GM21390 (cell line): ENCODE measurements at regions not wholly inside any gene's neighbourhood (a gene's known extent, or its start where the extent isn't known, plus 50 kb on each side); places are given as distances from the start of the nearest gene placed in this dataset.
"Not testable (repeated sequence)": the region's sequence is repeated elsewhere in the genome, so short reads cannot be mapped to it uniquely, and the experiment has no call there.

ENCODE experiments used
- ATAC-seq: cut with Tn5 transposase; IDR thresholded peaks from one replicate; pipeline ENCODE4 v1.9.1; 2021; ENCODE audit not compliant: unreplicated experiment

- ATAC-seq = no peak
Measured at GRCh38 chr6:120534954-120535353, 799.3 kb downstream of the TBC1D32 start.

DNA sequence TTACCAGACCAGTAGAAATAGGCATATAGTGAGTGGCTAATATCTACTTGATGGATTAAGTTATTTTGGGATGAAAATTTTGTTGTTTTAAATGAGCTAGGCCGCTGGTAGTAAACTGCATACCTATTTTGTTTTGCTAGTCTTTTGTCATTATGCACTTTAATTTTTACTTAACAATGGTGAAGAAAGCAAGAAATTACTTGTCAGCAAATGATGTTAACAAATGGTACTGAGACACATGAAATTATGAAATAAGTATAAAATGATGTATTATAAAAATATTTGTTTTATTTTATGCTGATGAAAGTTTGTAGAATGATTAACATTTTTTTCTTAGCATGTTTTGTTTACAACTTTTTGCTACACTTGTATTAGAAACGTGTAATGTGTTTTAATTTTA, 807.7 kb downstream of the TBC1D32 start:
- no peak for ATAC-seq

GRCh38 chr6:120514544-120514943, 819.7 kb downstream of the TBC1D32 start:
- no peak for ATAC-seq

DNA sequence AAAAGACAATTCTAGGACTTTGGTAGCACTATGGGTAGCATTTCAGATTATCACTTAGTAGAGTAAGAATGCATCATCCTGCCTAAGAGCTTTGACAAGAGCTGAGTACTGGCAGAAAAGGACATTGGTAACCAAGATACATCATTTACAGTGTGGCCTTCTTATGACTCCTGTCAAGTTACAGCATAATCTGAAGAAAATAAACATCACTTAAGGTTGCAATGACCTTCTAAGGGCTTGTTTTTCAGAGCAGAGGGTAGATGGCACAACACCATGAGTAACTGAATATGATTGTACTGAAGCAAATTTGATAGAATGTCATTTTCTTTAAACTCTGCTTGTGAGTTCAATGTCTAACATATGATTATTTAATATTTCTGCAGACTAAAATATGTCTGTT, 822.6 kb downstream of the TBC1D32 start:
- no peak for ATAC-seq

- ATAC-seq = no peak
Measured at GRCh38 chr6:120498711-120499110, 835.6 kb downstream of the TBC1D32 start.

GRCh38 chr6:120496661-120497060, 837.6 kb downstream of the TBC1D32 start:
- no peak for ATAC-seq

GRCh38 chr6:120493505-120493904, 840.8 kb downstream of the TBC1D32 start:
- ATAC-seq = no peak

GRCh38 chr6:120489941-120490340, 844.3 kb downstream of the TBC1D32 start:
- no peak for ATAC-seq

DNA sequence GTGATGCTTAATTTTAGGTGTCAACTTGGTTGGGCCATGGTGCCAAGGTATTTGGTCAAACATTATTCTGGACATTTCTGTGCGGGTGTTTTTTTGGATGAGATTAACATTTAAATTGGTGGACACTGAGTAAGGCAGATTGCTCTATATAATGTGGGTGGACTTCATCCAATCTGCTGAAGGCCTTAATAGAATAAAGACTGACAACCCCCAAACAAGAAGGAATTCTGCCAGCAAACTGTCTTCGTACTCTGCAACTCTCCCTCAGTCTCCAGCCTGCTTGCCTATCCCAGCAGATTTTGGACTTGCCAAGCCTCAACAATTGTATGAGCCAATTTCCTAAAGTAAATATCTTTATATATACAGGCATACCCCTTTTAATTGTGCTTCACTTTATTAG, 850.1 kb downstream of the TBC1D32 start:
- no peak for ATAC-seq

- no peak for ATAC-seq
Measured at GRCh38 chr6:120478650-120479049, 855.6 kb downstream of the TBC1D32 start.

DNA sequence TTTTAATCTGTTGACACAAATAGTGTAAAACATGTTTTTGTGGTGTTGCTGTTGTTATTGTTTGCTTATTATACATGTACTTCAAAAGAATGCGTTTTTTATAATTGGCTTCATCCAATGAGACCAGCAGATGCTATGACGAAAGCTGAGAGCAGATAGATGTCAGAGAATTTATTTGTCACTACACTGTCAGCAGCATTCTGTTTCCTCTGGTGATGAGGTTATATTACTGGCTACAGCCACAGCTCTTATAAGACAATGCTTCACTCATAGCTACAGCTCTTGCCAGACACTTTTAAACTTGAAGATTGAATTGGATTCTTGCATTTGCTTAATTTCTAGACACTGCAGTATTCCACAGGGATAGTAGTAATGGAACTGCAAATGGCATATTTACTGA, 860.5 kb downstream of the TBC1D32 start:
- no peak for ATAC-seq

GRCh38 chr6:120468486-120468885, 865.8 kb downstream of the TBC1D32 start:
- ATAC-seq = no peak

- no peak for ATAC-seq
Measured at GRCh38 chr6:120451508-120451907, 882.8 kb downstream of the TBC1D32 start.

GRCh38 chr6:120447605-120448004, 886.7 kb downstream of the TBC1D32 start:
- ATAC-seq = no peak

GRCh38 chr6:120432840-120433239, 901.4 kb downstream of the TBC1D32 start:
- not testable (repeated sequence) for ATAC-seq

DNA sequence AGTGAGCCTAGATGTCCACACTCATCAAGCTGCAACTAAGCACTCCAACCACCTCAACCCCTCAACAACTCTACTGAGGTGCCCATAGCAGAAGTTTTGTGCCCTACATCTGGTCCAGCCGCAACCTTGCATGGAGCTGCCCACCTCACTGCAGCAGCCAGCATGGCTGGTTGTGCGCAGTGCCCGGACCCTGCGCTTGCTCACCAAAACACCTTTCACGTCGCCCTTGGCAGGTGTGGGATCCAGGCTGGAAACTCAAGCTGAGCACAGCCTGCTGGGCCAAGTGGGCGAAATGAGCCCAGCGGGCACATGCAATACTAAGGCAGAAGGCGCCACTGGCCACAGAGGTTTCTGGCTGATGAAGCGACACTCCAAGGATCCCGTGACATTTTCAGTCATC, 902.4 kb downstream of the TBC1D32 start:
- no peak for ATAC-seq

GRCh38 chr6:120411394-120411793, 922.9 kb downstream of the TBC1D32 start:
- ATAC-seq = no peak

- no peak for ATAC-seq
Measured at GRCh38 chr6:120410586-120410985, 923.7 kb downstream of the TBC1D32 start.

- ATAC-seq = no peak
Measured at GRCh38 chr6:120407696-120408095, 926.6 kb downstream of the TBC1D32 start.

GRCh38 chr6:120405947-120406346, 928.3 kb downstream of the TBC1D32 start:
- ATAC-seq = no peak

DNA sequence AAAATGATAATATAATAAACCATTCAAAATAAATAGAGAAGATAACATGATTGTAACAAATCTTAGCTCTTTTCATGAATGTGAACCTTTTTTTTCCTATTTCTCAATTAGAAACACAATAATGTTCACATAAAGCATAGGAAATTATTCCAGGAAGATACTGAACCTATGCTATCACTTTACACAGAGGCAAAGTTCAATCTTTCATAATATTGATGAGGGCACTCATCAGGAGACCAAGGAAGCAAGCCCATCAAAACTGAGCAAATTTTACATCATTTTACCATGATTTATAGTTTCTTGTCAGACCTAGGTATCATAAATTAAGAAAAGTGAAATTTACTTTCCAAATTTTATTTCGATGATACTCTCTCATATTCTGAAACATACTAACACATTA, 938.5 kb downstream of the TBC1D32 start:
- no peak for ATAC-seq

DNA sequence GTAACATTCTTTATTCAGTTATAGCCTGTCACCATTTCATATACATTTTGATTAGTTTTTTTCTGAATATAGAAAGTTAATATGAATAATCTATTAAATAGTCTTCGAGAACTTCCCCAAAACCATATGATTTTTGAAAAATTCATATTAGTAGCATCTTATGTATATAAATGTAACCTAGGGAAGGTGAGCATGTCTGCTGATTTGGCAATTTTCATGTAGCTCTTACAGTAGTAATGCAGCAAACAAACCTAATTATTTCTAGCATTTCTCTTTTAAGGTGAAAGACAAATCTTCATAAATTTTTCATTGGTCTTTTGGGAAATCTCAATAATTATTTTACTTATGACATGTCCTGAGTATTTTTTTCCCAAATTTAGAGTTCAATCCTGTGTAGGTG, 939.0 kb downstream of the TBC1D32 start:
- no peak for ATAC-seq

- ATAC-seq = no peak
Measured at GRCh38 chr6:120392941-120393340, 941.3 kb downstream of the TBC1D32 start.

- no peak for ATAC-seq
Measured at GRCh38 chr6:120384671-120385070, 949.6 kb downstream of the TBC1D32 start.
